ENCODE measurements at regions not wholly inside any gene's neighbourhood (a gene's known extent, or its start where the extent isn't known, plus 50 kb on each side); places are given as distances from the start of the nearest gene placed in this dataset.

GRCh38 chr1:192513196-192513595, 62.4 kb upstream of the RGS1 start:
- intact Hi-C loops (cut with micrococcal nuclease): loop anchor here (2.0 to 5.0 kb wide), 2 partner anchors 22 to 846 kb away; no protein-coding TSS in a partner anchor
- Histone ChIP-seq H3K4me2 (ENCODE audit: insufficient read depth, low read length) (no peak overlapping the region), H4K20me1 (replicated peaks; ENCODE audit: control insufficient read depth, extremely low read depth, insufficient read depth, low read length) (no peaks in the 10 kb centered on the region), H3K4me1 (ENCODE audit: control insufficient read depth, extremely low read depth, insufficient read depth, low read length) (peaks cover 13% of the 10 kb centered on the region), H3K79me2 (ENCODE audit: control insufficient read depth, insufficient read depth, low read length) (no peaks in the 10 kb centered on the region), H2AFZ (ENCODE audit: low read depth, low read length) (no peak overlapping the region), H3K9me1 (replicated peaks; ENCODE audit: control insufficient read depth, extremely low read depth, insufficient read depth, low read length) (no peaks in the 10 kb centered on the region), H3K4me3 (replicated peaks in 1 of 3; ENCODE audit: insufficient read depth in 1 of 3, low read depth in 1 of 3, low read length in 3 of 3) (no peak overlapping the region), H3K36me3 (ENCODE audit: control insufficient read depth in 2 of 2, extremely low read depth in 1 of 2, insufficient read depth in 2 of 2, low read length in 2 of 2) (no peaks in the 10 kb centered on the region), H3K9ac (replicated peaks; ENCODE audit: extremely low read depth, insufficient read depth, low read length) (no peak overlapping the region), H3K9me3 (replicated peaks; ENCODE audit: control insufficient read depth, insufficient read depth, low read length) (no peaks in the 10 kb centered on the region), H3K27ac (ENCODE audit: insufficient read depth, low read depth, low read length) (no peak overlapping the region), H3K27me3 (ENCODE audit: control insufficient read depth in 2 of 2, insufficient read depth in 2 of 2, low read length in 2 of 2) (no peaks in the 10 kb centered on the region)
- dilution Hi-C loops (cut with MboI; ENCODE audit: extremely low pct_ligation_motif_present, low sequenced_read_pairs): no loop called here
- FAIRE-seq (no peak), DNase-seq (ENCODE audit: low read depth, low spot score) (no peak)
- POLR2A ChIA-PET: no interaction called here
- BruUV-seq (replicated peaks): no TSS peak
- CTCF ChIA-PET: interaction anchor here (0.6 to 2.9 kb wide), 4 partner anchors 33 to 294 kb away, joined by 3 to 10 read pairs (median 5); no protein-coding TSS in a partner anchor
- TF ChIP-seq MYC (IDR thresholded peaks at IDR 0.05; ENCODE audit: low read depth, low read length): no peak
- TF ChIP-seq POLR2A (IDR thresholded peaks at IDR 0.05; ENCODE audit: low read depth, low read length): no peak
- TF ChIP-seq, protein P1, sequence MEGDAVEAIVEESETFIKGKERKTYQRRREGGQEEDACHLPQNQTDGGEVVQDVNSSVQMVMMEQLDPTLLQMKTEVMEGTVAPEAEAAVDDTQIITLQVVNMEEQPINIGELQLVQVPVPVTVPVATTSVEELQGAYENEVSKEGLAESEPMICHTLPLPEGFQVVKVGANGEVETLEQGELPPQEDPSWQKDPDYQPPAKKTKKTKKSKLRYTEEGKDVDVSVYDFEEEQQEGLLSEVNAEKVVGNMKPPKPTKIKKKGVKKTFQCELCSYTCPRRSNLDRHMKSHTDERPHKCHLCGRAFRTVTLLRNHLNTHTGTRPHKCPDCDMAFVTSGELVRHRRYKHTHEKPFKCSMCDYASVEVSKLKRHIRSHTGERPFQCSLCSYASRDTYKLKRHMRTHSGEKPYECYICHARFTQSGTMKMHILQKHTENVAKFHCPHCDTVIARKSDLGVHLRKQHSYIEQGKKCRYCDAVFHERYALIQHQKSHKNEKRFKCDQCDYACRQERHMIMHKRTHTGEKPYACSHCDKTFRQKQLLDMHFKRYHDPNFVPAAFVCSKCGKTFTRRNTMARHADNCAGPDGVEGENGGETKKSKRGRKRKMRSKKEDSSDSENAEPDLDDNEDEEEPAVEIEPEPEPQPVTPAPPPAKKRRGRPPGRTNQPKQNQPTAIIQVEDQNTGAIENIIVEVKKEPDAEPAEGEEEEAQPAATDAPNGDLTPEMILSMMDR (IDR thresholded peaks at IDR 0.05; ENCODE audit: extremely low read depth in 1 of 2, insufficient read depth in 1 of 2, low read depth in 1 of 2, low read length in 2 of 2): no peak
- no peak for TF ChIP-seq GATA2 (IDR thresholded peaks at IDR 0.05; ENCODE audit: insufficient read depth, insufficient read length, low read depth, low read length)
- TF ChIP-seq FOS (IDR thresholded peaks at IDR 0.05; ENCODE audit: borderline replicate concordance, insufficient read depth, low read length): no peak
- no peak for TF ChIP-seq JUN (IDR thresholded peaks at IDR 0.05; ENCODE audit: borderline replicate concordance, insufficient read depth, insufficient read length, low read depth)
- no peak for TF ChIP-seq MAX (IDR thresholded peaks at IDR 0.05; ENCODE audit: insufficient read depth, insufficient read length)
- TF ChIP-seq POLR2AphosphoS5 (IDR thresholded peaks at IDR 0.05; ENCODE audit: insufficient read depth, low read depth, low read length): no peak
- TF ChIP-seq EZH2 (IDR thresholded peaks at IDR 0.05; ENCODE audit: borderline replicate concordance, low read depth, low read length, severe bottlenecking): no peak

All from endothelial cell of umbilical vein (primary cell).